ENCODE measurements at regions not wholly inside any gene's neighbourhood (a gene's known extent, or its start where the extent isn't known, plus 50 kb on each side); places are given as distances from the start of the nearest gene placed in this dataset.

DNA sequence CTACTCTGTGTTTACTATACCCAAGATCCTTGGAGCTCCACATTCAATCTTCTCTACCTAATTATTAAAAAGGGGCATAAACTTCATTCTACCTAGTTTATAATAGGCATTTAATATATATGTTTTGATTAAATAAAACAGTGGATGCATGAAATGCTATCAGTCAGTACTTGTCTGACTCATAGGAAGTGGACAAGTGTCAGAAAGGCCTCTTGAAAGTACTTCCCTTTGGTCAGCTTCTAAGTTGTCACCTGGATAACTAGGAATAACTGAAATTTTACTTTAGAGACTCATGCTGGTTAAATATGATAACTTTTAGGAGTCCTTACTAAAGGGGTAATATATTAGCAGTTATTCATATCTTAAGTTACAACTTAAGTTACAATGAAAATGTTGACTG is 329.8 kb downstream of the KLF5 start:
- no peak for DNase-seq (ENCODE audit: extremely low read depth, low read depth)

- no peak for DNase-seq (ENCODE audit: extremely low read depth, low read depth)
These were observed 328.5 kb downstream of the KLF5 start for GRCh38 chr13:73387318-73387717.

DNA sequence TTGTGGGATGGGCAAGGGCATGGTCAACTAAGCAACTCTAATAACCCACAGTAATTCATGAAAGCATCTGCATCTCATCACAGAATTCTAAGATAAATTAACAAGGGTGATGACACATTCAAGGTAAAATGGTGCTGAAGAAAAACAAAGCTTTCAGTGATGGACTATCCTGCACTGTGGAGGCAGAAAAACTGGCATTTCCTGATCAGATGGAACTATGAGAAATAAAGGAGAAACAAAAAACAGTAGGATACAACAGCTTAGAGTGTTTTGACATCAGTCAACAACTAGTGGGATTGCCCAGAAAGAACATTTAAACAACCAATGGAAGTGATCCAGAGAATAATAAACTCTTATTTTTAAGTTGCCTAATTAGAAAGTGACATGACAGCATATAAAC is 327.0 kb downstream of the KLF5 start:
- no peak for DNase-seq (ENCODE audit: extremely low read depth, low read depth)

- DNase-seq (ENCODE audit: extremely low read depth, low read depth), result no peak
These were observed 314.1 kb downstream of the KLF5 start for GRCh38 chr13:73372666-73373627.

GRCh38 chr13:73370066-73370465 is 311.3 kb downstream of the KLF5 start:
- no peak for DNase-seq (ENCODE audit: extremely low read depth, low read depth)

- DNase-seq (ENCODE audit: extremely low read depth, low read depth), result no peak
These were observed 310.3 kb downstream of the KLF5 start for GRCh38 chr13:73369095-73369494.

- no peak for DNase-seq (ENCODE audit: extremely low read depth, low read depth)
These were observed 309.8 kb downstream of the KLF5 start for GRCh38 chr13:73368608-73369007.

DNA sequence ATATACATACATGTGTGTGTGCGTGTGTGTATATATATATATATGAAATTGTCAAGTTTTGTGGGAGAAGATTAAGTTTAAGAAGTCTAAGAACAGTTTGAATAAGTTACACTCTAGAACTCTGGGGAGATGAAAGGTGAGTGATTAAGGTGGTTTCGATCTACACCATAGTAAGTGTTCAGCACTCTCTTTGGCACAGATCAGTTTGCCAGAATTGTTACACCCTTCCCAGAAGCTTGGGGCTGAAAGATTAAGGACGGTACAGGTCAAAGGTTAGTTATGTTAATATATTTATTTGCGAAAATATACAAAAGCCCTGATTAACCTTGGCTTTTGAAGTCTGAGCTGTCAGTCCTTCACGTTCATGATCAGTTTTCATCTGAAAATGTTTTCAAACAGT is 309.1 kb downstream of the KLF5 start:
- DNase-seq (ENCODE audit: extremely low read depth, low read depth), result no peak

DNA sequence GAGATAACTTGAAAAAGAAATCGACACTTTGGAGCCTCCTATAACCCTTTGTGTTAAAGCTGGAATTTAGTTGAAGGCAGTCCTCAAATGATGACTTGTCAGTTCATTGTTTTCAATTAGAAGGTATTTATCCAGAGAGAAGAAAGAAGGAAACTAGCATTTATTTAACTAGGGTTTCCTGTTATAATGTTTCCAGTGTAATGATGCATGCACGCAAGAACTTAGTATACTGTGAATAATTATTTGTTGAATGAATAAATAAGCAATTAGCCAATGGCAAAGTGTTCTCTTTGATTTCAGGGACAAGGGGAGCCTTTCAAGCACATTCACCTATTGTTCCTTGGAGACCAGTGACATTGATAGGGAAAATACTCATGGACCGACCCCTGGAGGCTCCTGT is 307.4 kb downstream of the KLF5 start:
- no peak for DNase-seq (ENCODE audit: extremely low read depth, low read depth)

DNA sequence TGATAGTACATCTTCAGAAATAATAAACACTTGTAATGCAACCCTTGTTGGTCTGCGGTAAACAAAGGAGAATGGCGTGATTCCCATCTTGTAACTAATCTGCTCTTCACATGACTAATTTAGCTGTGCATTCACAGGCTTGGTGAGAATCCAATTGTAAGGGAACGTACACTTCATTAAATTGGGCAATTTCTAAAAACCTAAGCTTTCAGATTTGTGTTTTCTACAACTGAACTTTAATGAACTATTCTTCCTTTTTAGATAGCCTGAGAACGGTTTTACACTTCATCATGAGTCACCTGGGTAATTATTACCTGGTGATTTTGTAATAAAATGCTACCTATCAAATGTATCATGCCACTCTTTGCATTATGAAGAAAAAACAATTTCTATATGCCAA is 306.9 kb downstream of the KLF5 start:
- DNase-seq (ENCODE audit: extremely low read depth, low read depth), result no peak

- no peak for DNase-seq (ENCODE audit: extremely low read depth, low read depth)
These were observed 306.4 kb downstream of the KLF5 start for GRCh38 chr13:73365252-73365651.

- DNase-seq (ENCODE audit: extremely low read depth, low read depth), result no peak
These were observed 305.9 kb downstream of the KLF5 start for GRCh38 chr13:73364736-73365135.

- DNase-seq (ENCODE audit: extremely low read depth, low read depth), result no peak
These were observed 299.8 kb downstream of the KLF5 start for GRCh38 chr13:73358606-73359095.

DNA sequence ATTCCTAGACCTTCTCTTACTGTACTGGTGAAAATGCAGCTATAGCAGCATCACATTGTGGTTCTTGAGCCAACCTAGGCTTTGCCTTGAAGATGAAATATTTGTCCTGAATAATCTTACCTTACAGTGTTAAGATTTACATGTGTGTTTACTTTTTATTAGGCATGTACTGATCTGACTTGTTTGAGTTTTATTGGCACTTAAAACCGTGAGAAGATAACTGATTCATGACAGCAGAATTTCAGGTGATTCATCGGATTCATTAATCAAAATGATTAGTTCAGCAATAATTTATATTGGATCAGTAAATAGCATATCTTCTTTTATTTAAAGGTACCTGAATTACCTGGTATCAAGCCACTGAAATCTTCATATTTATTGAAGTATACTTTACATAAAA is 296.3 kb downstream of the KLF5 start:
- no peak for DNase-seq (ENCODE audit: extremely low read depth, low read depth)

DNA sequence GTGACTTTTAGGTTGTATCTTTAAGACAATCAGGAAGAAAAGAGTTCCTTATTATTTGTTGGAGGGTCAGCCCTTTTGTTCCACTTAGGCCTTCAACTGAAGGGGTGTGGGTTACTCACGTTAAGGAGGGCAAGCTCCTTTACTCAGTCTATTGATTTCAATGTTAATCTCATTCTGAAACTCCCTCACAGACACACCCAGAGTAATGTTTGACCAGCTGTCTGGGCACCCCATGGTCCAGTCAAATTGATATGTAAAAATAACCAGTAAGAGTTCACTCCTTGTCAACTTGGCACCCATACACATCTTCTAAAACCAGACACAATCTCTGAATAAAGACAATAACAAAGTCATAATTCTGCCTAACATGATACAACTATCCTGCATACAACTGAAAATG is 292.9 kb downstream of the KLF5 start:
- no peak for DNase-seq (ENCODE audit: extremely low read depth, low read depth)

DNA sequence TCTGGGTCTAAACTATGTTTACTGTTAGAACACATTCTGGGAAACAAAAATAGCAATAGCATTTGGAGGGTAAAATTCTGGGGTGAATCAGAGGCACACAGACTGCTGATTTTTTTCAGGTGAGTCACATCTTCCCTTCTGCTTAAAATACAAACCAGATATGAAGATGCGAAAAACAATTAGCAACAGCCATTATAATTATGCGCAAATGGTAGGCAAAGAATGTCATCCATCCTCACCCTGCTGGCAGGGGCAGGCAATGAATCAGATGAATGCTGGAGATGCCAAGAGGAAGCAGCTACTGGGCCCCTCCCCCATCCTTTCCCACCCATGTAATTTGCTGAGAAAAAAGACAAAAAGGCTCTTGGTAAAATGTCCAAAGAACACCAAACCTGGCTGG is 282.9 kb downstream of the KLF5 start:
- no peak for DNase-seq (ENCODE audit: extremely low read depth, low read depth)

- no peak for DNase-seq (ENCODE audit: extremely low read depth, low read depth)
These were observed 281.3 kb downstream of the KLF5 start for GRCh38 chr13:73340069-73340468.

- no peak for DNase-seq (ENCODE audit: extremely low read depth, low read depth)
These were observed 280.3 kb downstream of the KLF5 start for GRCh38 chr13:73339086-73339485.

- no peak for DNase-seq (ENCODE audit: extremely low read depth, low read depth)
These were observed 279.6 kb downstream of the KLF5 start for GRCh38 chr13:73338389-73338788.

DNA sequence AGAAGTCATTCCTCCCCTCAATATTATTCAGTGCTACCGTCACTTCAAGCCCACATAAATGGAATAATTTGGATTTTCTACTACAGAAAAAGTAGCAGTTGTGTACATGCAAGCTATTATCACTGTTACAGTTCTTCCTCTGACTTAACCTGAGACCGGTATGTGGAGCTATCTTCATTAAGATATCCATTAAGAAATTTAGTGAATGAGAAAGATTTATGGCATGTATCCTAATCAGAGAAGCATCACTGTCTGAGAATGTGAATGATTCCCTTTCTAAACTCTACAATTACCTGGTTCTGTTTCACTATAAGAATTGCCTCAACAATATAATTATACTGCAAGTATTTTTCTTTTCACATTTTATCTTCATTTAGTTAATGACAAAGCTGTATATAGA is 278.7 kb downstream of the KLF5 start:
- DNase-seq (ENCODE audit: extremely low read depth, low read depth), result no peak

DNA sequence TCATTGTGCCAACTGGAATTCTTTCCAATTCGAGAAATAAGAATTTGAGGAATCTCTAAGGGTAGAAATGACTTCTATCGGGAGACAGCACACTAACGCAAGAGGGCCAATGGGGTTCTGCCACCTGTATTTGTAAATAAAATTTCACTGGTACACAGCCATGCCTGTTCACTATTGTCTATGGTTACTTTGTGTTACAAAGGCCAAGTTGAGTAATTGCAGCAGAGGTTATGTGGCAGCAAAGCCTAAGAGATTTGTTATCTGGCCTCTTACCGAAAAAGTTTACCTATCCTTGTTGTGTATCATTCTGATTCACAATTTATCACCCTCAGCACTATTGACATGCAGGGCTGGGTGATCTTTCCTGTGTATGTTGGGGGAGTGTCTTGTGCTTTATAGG is 278.0 kb downstream of the KLF5 start:
- no peak for DNase-seq (ENCODE audit: extremely low read depth, low read depth)

DNA sequence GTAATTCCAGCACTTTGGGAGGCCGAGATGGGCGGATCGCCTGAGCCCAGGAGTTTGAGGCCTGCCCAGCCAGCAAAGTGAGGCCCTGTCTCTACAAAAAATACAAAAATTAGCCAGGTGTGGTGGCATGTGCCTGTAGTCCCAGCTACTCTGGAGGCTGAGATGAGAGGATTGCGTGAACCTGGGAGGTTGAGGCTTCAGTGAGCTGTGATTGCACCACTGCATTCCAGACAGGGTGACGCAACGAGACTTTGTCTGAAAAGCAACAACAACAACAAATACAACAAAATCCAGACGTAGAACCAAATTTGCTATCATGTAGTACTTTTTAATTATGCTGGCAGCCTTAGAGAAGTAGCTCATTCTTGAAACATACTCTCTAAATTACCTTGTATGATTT is 277.1 kb downstream of the KLF5 start:
- no peak for DNase-seq (ENCODE audit: extremely low read depth, low read depth)

- no peak for DNase-seq (ENCODE audit: extremely low read depth, low read depth)
These were observed 276.4 kb downstream of the KLF5 start for GRCh38 chr13:73335210-73335609.

Data from NCI-H460 (cell line).